Panc1 (cell line): ENCODE measurements at regions not wholly inside any gene's neighbourhood (a gene's known extent, or its start where the extent isn't known, plus 50 kb on each side); places are given as distances from the start of the nearest gene placed in this dataset.

Source experiments
- ATAC-seq: fragments of 200-7000 bp; cut with Tn5 transposase; 2 replicates; pipeline ENCODE4 v1.9.1; 2020; ENCODE audit warnings: mild to moderate bottlenecking, moderate library complexity
- BruUV-seq: library from RNA; stranded (reverse); fragments of 400-500 nt; replicated peaks from 2 replicates; lab custom pipeline; 2021; lab: Mats Ljungman, UMichigan
- CTCF ChIA-PET: fragments of 300-600 bp; sonication (Branson Sonifier 250); formaldehyde crosslinking; loops from one replicate; lab custom pipeline; 2022; ENCODE audit warnings: antibody characterized with exemption; lab: Charles Lee
- POLR2A ChIA-PET: fragments of 300-600 bp; sonication (Branson Sonifier 250); formaldehyde crosslinking; loops from one replicate; lab custom pipeline; 2022; ENCODE audit warnings: antibody characterized with exemption; lab: Charles Lee
- DNase-seq: peaks from one replicate; pipeline ENCODE4 v3.0.0-alpha.2; 2010; ENCODE audit warnings: low read depth, low spot score
- H3K27ac ChIP-seq: 2 replicates; pipeline ENCODE4 v1.5.1; 2011; ENCODE audit warnings: mild to moderate bottlenecking, low read length, inconsistent platforms
- H3K27me3 ChIP-seq: fragments of 200-500 bp; sonication (Bioruptor generic); 2 replicates; pipeline ENCODE4 v1.6.0; 2014; ENCODE audit warnings: low read length, inconsistent platforms; ENCODE audit not compliant: control insufficient read depth, insufficient read depth
- H3K36me3 ChIP-seq: fragments of 200-500 bp; sonication (Bioruptor generic); 2 replicates; pipeline ENCODE4 v1.5.1; 2014; ENCODE audit warnings: inconsistent platforms, mild to moderate bottlenecking, low read length, moderate library complexity; ENCODE audit not compliant: control insufficient read depth, insufficient read depth
- H3K4me1 ChIP-seq: 2 replicates; pipeline ENCODE4 v1.5.1; 2011; ENCODE audit warnings: inconsistent platforms, mild to moderate bottlenecking, low read length, moderate library complexity; ENCODE audit not compliant: control insufficient read depth, insufficient read depth
- H3K4me3 ChIP-seq, 2 experiments: 2 replicates each; pipeline ENCODE4 v1.5.1; 2011 to 2012; ENCODE audit warnings: low read depth in 2 of 2, low read length in 2 of 2, mild to moderate bottlenecking in 2 of 2, inconsistent platforms in 1 of 2, moderate library complexity in 1 of 2
- H3K9me3 ChIP-seq: fragments of 200-500 bp; sonication (Bioruptor generic); 2 replicates; pipeline ENCODE4 v1.5.1; 2014; ENCODE audit warnings: low read depth, mild to moderate bottlenecking, inconsistent platforms, low read length, moderate library complexity; ENCODE audit not compliant: control insufficient read depth, insufficient read depth
- POLR2AphosphoS5 ChIP-seq: IDR thresholded peaks from 2 replicates; pipeline ENCODE4 v1.6.1; 2012; ENCODE audit warnings: mild to moderate bottlenecking, low read depth, low read length, moderate library complexity
- SIN3A ChIP-seq: IDR thresholded peaks from 2 replicates; pipeline ENCODE4 v1.6.1; 2012; ENCODE audit warnings: low read depth, mild to moderate bottlenecking, low read length, moderate library complexity, borderline replicate concordance; ENCODE audit not compliant: insufficient read depth
- TCF7L2 ChIP-seq: IDR thresholded peaks from 2 replicates; pipeline ENCODE4 v1.6.1; 2011; ENCODE audit warnings: mild to moderate bottlenecking, low read depth, low read length, inconsistent platforms
- in situ Hi-C: cut with HindIII; loops from 2 replicates; pipeline ENCODE4 v1.10.0; 2016; ENCODE audit warnings: low sequenced_read_pairs, low pct_unique_long_range_greater_than_20kb
- intact Hi-C: fragments of 100-400 bp; cut with micrococcal nuclease; formaldehyde crosslinking; loops from one replicate; pipeline ENCODE4 v1.10.0; 2022; ENCODE audit not compliant: unreplicated experiment
- TF ChIP-seq, protein P1 (sequence below): fragments of 450-650 bp; IDR thresholded peaks from 2 replicates; pipeline ENCODE4 v1.5.1; 2017; ENCODE audit warnings: mild to moderate bottlenecking
- TF ChIP-seq, protein P2 (sequence below), 2 experiments: IDR thresholded peaks; 2 replicates each; pipeline ENCODE4 v1.6.1; 2011 to 2012; ENCODE audit warnings: low read depth in 2 of 2, control low read depth in 1 of 2, low read length in 1 of 2, mild to moderate bottlenecking in 1 of 2, moderate library complexity in 1 of 2; ENCODE audit not compliant: insufficient read depth in 1 of 2

DNA sequence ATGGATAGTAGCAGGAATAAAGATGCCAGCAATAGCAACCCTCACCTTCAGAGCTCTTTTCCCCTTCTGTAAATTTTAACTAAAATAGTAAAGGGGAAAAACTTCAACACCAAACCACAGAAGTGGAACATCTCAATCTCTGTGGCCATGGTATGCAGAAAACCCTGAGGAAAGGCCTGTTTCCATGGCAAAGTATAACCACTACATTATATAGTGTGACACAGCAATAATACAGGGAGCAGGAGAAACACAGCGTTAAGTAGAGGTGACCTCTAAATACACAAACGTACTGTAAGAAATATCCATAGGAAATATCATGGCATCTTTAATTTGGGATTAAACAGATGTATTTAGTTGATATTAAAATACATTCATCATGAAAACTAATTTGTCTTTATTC lies 106.4 kb downstream of the SLC24A2 start:
- H3K27me3 ChIP-seq = no peaks in the 10 kb centered on the region
- ChIA-PET POLR2A (no interaction called here), CTCF (no interaction called here)
- intact Hi-C loops = no loop called here
- no peak overlapping the region for H3K4me3 ChIP-seq
- in situ Hi-C loops = no loop called here
- H3K4me1 ChIP-seq = no peaks in the 10 kb centered on the region
- no TSS peak for BruUV-seq
- H3K9me3 ChIP-seq = no peaks in the 10 kb centered on the region
- TF ChIP-seq, protein P1, sequence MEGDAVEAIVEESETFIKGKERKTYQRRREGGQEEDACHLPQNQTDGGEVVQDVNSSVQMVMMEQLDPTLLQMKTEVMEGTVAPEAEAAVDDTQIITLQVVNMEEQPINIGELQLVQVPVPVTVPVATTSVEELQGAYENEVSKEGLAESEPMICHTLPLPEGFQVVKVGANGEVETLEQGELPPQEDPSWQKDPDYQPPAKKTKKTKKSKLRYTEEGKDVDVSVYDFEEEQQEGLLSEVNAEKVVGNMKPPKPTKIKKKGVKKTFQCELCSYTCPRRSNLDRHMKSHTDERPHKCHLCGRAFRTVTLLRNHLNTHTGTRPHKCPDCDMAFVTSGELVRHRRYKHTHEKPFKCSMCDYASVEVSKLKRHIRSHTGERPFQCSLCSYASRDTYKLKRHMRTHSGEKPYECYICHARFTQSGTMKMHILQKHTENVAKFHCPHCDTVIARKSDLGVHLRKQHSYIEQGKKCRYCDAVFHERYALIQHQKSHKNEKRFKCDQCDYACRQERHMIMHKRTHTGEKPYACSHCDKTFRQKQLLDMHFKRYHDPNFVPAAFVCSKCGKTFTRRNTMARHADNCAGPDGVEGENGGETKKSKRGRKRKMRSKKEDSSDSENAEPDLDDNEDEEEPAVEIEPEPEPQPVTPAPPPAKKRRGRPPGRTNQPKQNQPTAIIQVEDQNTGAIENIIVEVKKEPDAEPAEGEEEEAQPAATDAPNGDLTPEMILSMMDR = no peak
- ATAC-seq (no peak), DNase-seq (no peak)
- H3K27ac ChIP-seq = no peak overlapping the region
- no peaks in the 10 kb centered on the region for H3K36me3 ChIP-seq

DNA sequence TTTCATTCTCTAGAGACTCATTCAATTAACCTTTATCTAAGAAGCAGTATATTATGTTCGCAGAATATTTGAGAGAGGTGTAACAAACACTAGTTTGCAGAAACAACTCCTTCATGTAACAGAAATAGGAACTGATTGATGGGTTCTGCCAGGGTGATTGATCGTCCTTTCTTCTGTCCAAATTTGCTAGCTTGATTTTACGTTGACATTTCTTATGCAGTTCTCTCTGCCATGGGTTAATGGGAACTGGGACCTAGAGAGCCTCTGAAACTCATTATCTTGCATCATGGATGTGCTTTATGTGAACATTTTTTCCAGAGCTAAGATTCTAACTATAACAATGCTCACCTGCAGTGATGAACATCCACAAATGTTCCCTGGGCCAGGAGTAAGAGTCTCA lies 107.0 kb downstream of the SLC24A2 start:
- no peak overlapping the region for H3K4me3 ChIP-seq
- no peaks in the 10 kb centered on the region for H3K27me3 ChIP-seq
- ChIA-PET CTCF (no interaction called here), POLR2A (no interaction called here)
- no TSS peak for BruUV-seq
- intact Hi-C loops = no loop called here
- no peaks in the 10 kb centered on the region for H3K9me3 ChIP-seq
- H3K36me3 ChIP-seq = no peaks in the 10 kb centered on the region
- H3K4me1 ChIP-seq = no peaks in the 10 kb centered on the region
- TF ChIP-seq POLR2AphosphoS5 (no peak), TCF7L2 (no peak), SIN3A (no peak)
- TF ChIP-seq, protein P1 = no peak
- TF ChIP-seq, protein P2, sequence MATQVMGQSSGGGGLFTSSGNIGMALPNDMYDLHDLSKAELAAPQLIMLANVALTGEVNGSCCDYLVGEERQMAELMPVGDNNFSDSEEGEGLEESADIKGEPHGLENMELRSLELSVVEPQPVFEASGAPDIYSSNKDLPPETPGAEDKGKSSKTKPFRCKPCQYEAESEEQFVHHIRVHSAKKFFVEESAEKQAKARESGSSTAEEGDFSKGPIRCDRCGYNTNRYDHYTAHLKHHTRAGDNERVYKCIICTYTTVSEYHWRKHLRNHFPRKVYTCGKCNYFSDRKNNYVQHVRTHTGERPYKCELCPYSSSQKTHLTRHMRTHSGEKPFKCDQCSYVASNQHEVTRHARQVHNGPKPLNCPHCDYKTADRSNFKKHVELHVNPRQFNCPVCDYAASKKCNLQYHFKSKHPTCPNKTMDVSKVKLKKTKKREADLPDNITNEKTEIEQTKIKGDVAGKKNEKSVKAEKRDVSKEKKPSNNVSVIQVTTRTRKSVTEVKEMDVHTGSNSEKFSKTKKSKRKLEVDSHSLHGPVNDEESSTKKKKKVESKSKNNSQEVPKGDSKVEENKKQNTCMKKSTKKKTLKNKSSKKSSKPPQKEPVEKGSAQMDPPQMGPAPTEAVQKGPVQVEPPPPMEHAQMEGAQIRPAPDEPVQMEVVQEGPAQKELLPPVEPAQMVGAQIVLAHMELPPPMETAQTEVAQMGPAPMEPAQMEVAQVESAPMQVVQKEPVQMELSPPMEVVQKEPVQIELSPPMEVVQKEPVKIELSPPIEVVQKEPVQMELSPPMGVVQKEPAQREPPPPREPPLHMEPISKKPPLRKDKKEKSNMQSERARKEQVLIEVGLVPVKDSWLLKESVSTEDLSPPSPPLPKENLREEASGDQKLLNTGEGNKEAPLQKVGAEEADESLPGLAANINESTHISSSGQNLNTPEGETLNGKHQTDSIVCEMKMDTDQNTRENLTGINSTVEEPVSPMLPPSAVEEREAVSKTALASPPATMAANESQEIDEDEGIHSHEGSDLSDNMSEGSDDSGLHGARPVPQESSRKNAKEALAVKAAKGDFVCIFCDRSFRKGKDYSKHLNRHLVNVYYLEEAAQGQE (IDR thresholded peaks at IDR 0.05; ENCODE audit: insufficient read depth in 1 of 2, low read depth in 2 of 2, low read length in 1 of 2) = no peak
- no peak for ATAC-seq
- DNase-seq = no peak
- H3K27ac ChIP-seq = no peak overlapping the region
- in situ Hi-C loops = no loop called here

DNA sequence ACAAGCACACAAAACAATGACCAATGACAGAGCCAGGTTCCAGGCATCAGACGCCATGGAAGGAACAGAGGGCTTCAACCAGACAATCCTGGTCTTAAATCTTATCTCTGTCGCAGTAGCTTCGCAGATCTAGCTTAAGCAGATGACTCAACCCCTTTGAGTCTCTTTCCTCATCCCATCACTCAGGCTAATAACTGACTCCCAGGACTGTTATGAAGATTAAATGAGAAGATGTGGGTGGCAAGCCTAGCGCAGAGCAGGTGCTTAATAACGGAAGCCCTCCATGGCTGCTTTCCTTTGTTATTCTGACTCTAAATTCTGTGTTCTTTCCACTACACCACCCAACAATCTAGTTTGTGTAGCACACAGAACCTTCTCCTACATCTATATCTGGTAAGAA lies 110.9 kb downstream of the SLC24A2 start:
- DNase-seq (no peak), ATAC-seq (no peak)
- intact Hi-C loops (no loop called here), in situ Hi-C loops (no loop called here)
- no peak overlapping the region for H3K4me3 ChIP-seq
- POLR2A ChIA-PET = no interaction called here
- H3K4me1 ChIP-seq = no peaks in the 10 kb centered on the region
- CTCF ChIA-PET = no interaction called here
- no peaks in the 10 kb centered on the region for H3K36me3 ChIP-seq
- H3K27me3 ChIP-seq = no peaks in the 10 kb centered on the region
- TF ChIP-seq SIN3A (no peak), POLR2AphosphoS5 (no peak), TCF7L2 (no peak)
- TF ChIP-seq, protein P1 = no peak
- TF ChIP-seq, protein P2 (IDR thresholded peaks at IDR 0.05; ENCODE audit: insufficient read depth in 1 of 2, low read depth in 2 of 2, low read length in 1 of 2) = no peak
- no peaks in the 10 kb centered on the region for H3K9me3 ChIP-seq
- BruUV-seq = no TSS peak
- H3K27ac ChIP-seq = no peak overlapping the region
